ENCODE measurements at regions not wholly inside any gene's neighbourhood (a gene's known extent, or its start where the extent isn't known, plus 50 kb on each side); places are given as distances from the start of the nearest gene placed in this dataset.

- Histone ChIP-seq H3K4me2 (ENCODE audit: control insufficient read depth, insufficient read depth) (no peak overlapping the region), H3K79me2 (ENCODE audit: control insufficient read depth, insufficient read depth, low read length) (no peaks in the 10 kb centered on the region), H2AFZ (ENCODE audit: control insufficient read depth, low read depth, low read length) (no peak overlapping the region), H3K4me3 (no peak overlapping the region), H3K27ac (ENCODE audit: control insufficient read depth, insufficient read depth) (no peak overlapping the region), H3K9ac (ENCODE audit: control insufficient read depth, insufficient read depth, low read length) (no peak overlapping the region), H3K27me3 (replicated peaks in 1 of 2; ENCODE audit: control insufficient read depth in 2 of 2, insufficient read depth in 2 of 2, low read length in 1 of 2) (0 out of 4 replicates have a peak, but pooled peaks cover 0 to 3% of the 10 kb centered on the region in 2 experiments), H3K9me3 (replicated peaks; ENCODE audit: control insufficient read depth, insufficient read depth, low read length) (no peaks in the 10 kb centered on the region; the same call in 2 of the 3 replicates), H4K20me1 (ENCODE audit: control insufficient read depth, insufficient read depth) (no peaks in the 10 kb centered on the region), H3K36me3 (ENCODE audit: control insufficient read depth in 2 of 2, insufficient read depth in 2 of 2, low read length in 1 of 2) (no peaks in the 10 kb centered on the region), H3K4me1 (ENCODE audit: control insufficient read depth, insufficient read depth, low read length) (no peaks in the 10 kb centered on the region)
- ChIA-PET CTCF (no interaction called here), SMC1A (ENCODE audit: uncharacterized antibody, unreplicated experiment) (no interaction called here), RAD21 (ENCODE audit: unreplicated experiment) (no interaction called here), POLR2A (no interaction called here)
- no TSS peak for BruUV-seq (replicated peaks)
- DNase-seq (ENCODE audit: low read depth, low spot score), result no peak
- intact Hi-C loops (cut with micrococcal nuclease; ENCODE audit: unreplicated experiment) (no loop called here), in situ Hi-C loops (cut with MboI) (no loop called here)
- 30% methylated on average over 12 of the region's 12 CpGs for WGBS (ENCODE audit: insufficient coverage, insufficient replicate concordance, low lambda C conversion rate, missing lambda C conversion rate)
- no peak for FAIRE-seq
- ATAC-seq, result no peak
- no peak for TF ChIP-seq CTCF (IDR thresholded peaks at IDR 0.05 in 2 of 3, conservative IDR thresholded peaks at IDR 0.05 in 1 of 3; ENCODE audit: control insufficient read depth in 2 of 3, extremely low read depth in 1 of 3, insufficient read depth in 1 of 3, low read depth in 3 of 3, low read length in 3 of 3)
- no peak for TF ChIP-seq GATAD2B (conservative IDR thresholded peaks at IDR 0.05; ENCODE audit: low read depth)
- TF ChIP-seq USF2 (IDR thresholded peaks at IDR 0.05; ENCODE audit: borderline replicate concordance, low read depth, low read length), result no peak
- no peak for TF ChIP-seq SKIL (IDR thresholded peaks at IDR 0.05; ENCODE audit: low read depth, poor library complexity, severe bottlenecking)
- no peak for TF ChIP-seq IRF5 (IDR thresholded peaks at IDR 0.05; ENCODE audit: borderline replicate concordance)
- no peak for TF ChIP-seq MYB (IDR thresholded peaks at IDR 0.05; ENCODE audit: borderline replicate concordance, low read depth, low read length)
- TF ChIP-seq CUX1 (IDR thresholded peaks at IDR 0.05; ENCODE audit: insufficient replicate concordance, low read depth, low read length), result no peak
- TF ChIP-seq FOXM1 (IDR thresholded peaks at IDR 0.05; ENCODE audit: low read depth, low read length), result no peak
These were observed 135.9 kb upstream of the ARL4C start for GRCh38 chr2:234632527-234633391.
